ENCODE measurements at regions not wholly inside any gene's neighbourhood (a gene's known extent, or its start where the extent isn't known, plus 50 kb on each side); places are given as distances from the start of the nearest gene placed in this dataset.

GRCh38 chrX:120819126-120819525 is 56.5 kb downstream of the CT47B1 start:
- DNase-seq (ENCODE audit: low read depth in 1 of 2, low spot score in 1 of 2), result no peak
- Histone ChIP-seq H3K9me3 (no peaks in the 10 kb centered on the region), H3K4me1 (no peaks in the 10 kb centered on the region), H3K4me3 (no peak overlapping the region), H3K4me2 (no peak overlapping the region), H3K27ac (no peak overlapping the region)
- 68% methylated on average over 2 of the region's 2 CpGs for whole genome bisulfite sequencing (ENCODE audit: missing lambda C conversion rate)
- no peak for TF ChIP-seq CEBPB (IDR thresholded peaks at IDR 0.05)
- TF ChIP-seq ESRRA (IDR thresholded peaks at IDR 0.05; ENCODE audit: borderline replicate concordance, low read length), result no peak
- no peak for TF ChIP-seq POLR2AphosphoS2 (conservative IDR thresholded peaks at IDR 0.05; ENCODE audit: low read length)
- no peak for TF ChIP-seq KDM5A (IDR thresholded peaks at IDR 0.05)
- no peak for TF ChIP-seq CTCF (IDR thresholded peaks at IDR 0.05)
- no peak for TF ChIP-seq RNF2 (IDR thresholded peaks at IDR 0.05; ENCODE audit: borderline replicate concordance, low read depth)
- TF ChIP-seq POLR2A (IDR thresholded peaks at IDR 0.05; ENCODE audit: low read length), result no peak
- TF ChIP-seq MAX (IDR thresholded peaks at IDR 0.05), result no peak
- no peak for TF ChIP-seq ZC3H11A (IDR thresholded peaks at IDR 0.05)
- no peak for TF ChIP-seq CBX8 (IDR thresholded peaks at IDR 0.05)
- TF ChIP-seq ZFP36 (IDR thresholded peaks at IDR 0.05; ENCODE audit: borderline replicate concordance, partially characterized antibody), result no peak
- TF ChIP-seq KDM1A (IDR thresholded peaks at IDR 0.05; ENCODE audit: low read depth), result no peak
- no peak for TF ChIP-seq HMGXB4 (CRISPR knock-in tag; IDR thresholded peaks at IDR 0.05; ENCODE audit: borderline replicate concordance)
- TF ChIP-seq E2F6 (IDR thresholded peaks at IDR 0.05; ENCODE audit: borderline replicate concordance, low read depth), result no peak
- TF ChIP-seq MAFK (IDR thresholded peaks at IDR 0.05; ENCODE audit: partially characterized antibody), result no peak
- no peak for TF ChIP-seq ZSCAN20 (CRISPR knock-in tag; IDR thresholded peaks at IDR 0.05)
- no peak for TF ChIP-seq HOXB5 (CRISPR knock-in tag; IDR thresholded peaks at IDR 0.05)
- TF ChIP-seq FOSB (CRISPR knock-in tag; IDR thresholded peaks at IDR 0.05), result no peak
- CTCF ChIA-PET, result no interaction called here
- POLR2A ChIA-PET, result no interaction called here
- ATAC-seq, result no peak
- FAIRE-seq, result no peak

- DNase-seq (ENCODE audit: low read depth in 1 of 2, low spot score in 1 of 2) (no peak), ATAC-seq (no peak), FAIRE-seq (no peak)
- no peak overlapping the region for H3K4me3 ChIP-seq
- no peak overlapping the region for H3K4me2 ChIP-seq
- CTCF ChIA-PET, result no interaction called here
- WGBS (ENCODE audit: missing lambda C conversion rate), result 14% methylated on average over 5 of the region's 5 CpGs
- POLR2A ChIA-PET, result no interaction called here
- TF ChIP-seq E2F6 (IDR thresholded peaks at IDR 0.05; ENCODE audit: borderline replicate concordance, low read depth) (no peak), FOSB (CRISPR knock-in tag; IDR thresholded peaks at IDR 0.05) (no peak), CEBPB (IDR thresholded peaks at IDR 0.05) (no peak), GATA3 (IDR thresholded peaks at IDR 0.05; ENCODE audit: borderline replicate concordance) (no peak), CTCF (IDR thresholded peaks at IDR 0.05) (no peak), MAFK (IDR thresholded peaks at IDR 0.05; ENCODE audit: partially characterized antibody) (no peak), TP53 (CRISPR knock-in tag; IDR thresholded peaks at IDR 0.05) (no peak), EHMT2 (IDR thresholded peaks at IDR 0.05; ENCODE audit: low read depth) (no peak), ATOH8 (CRISPR knock-in tag; IDR thresholded peaks at IDR 0.05; ENCODE audit: low read depth) (no peak), REST (IDR thresholded peaks at IDR 0.05) (no peak), HOXB13 (CRISPR knock-in tag; IDR thresholded peaks at IDR 0.05; ENCODE audit: low read depth) (no peak), KDM1A (IDR thresholded peaks at IDR 0.05; ENCODE audit: low read depth) (no peak)
- no peaks in the 10 kb centered on the region for H3K4me1 ChIP-seq
- H3K27ac ChIP-seq, result no peak overlapping the region
- no peaks in the 10 kb centered on the region for H3K9me3 ChIP-seq
Observed at GRCh38 chrX:120813982-120814381, 61.7 kb downstream of the CT47B1 start.

Data from A549 (cell line).